Hepatocyte (in vitro differentiated cells): ENCODE measurements at regions not wholly inside any gene's neighbourhood (a gene's known extent, or its start where the extent isn't known, plus 50 kb on each side); places are given as distances from the start of the nearest gene placed in this dataset.

Experiments used
- DNase-seq: peaks from one replicate; pipeline ENCODE4 v3.0.0-alpha.2; 2016; ENCODE audit warnings: low spot score
- H2AFZ ChIP-seq: fragments of 200-600 bp; sonication (generic); 2 replicates; pipeline ENCODE4 v1.6.0; 2016; ENCODE audit warnings: antibody characterized with exemption, mild to moderate bottlenecking
- H3K27ac ChIP-seq: fragments of 200-600 bp; sonication (generic); 2 replicates; pipeline ENCODE4 v1.5.1; 2016; ENCODE audit warnings: mild to moderate bottlenecking
- H3K27me3 ChIP-seq: fragments of 200-600 bp; sonication (generic); 2 replicates; pipeline ENCODE4 v1.6.1; 2016
- H3K36me3 ChIP-seq: fragments of 200-600 bp; sonication (generic); replicated peaks from 2 replicates; pipeline ENCODE4 v1.5.1; 2016; ENCODE audit warnings: low read depth; ENCODE audit not compliant: insufficient read depth
- H3K4me1 ChIP-seq: fragments of 200-600 bp; sonication (generic); 2 replicates; pipeline ENCODE4 v1.5.1; 2016; ENCODE audit warnings: mild to moderate bottlenecking, moderate library complexity; ENCODE audit not compliant: insufficient read depth
- H3K4me2 ChIP-seq: fragments of 200-600 bp; sonication (generic); 2 replicates; pipeline ENCODE4 v1.6.0; 2016
- H3K4me3 ChIP-seq: fragments of 200-600 bp; sonication (generic); 2 replicates; pipeline ENCODE4 v1.5.1; 2016; ENCODE audit warnings: mild to moderate bottlenecking
- H3K79me2 ChIP-seq: fragments of 200-600 bp; sonication (generic); 2 replicates; pipeline ENCODE4 v1.6.0; 2017; ENCODE audit warnings: mild to moderate bottlenecking
- H3K9me2 ChIP-seq: fragments of 200-600 bp; sonication (generic); replicated peaks from 2 replicates; pipeline ENCODE4 v1.6.0; 2017; ENCODE audit warnings: mild to moderate bottlenecking; ENCODE audit not compliant: insufficient read depth
- H3K9me3 ChIP-seq: fragments of 200-600 bp; sonication (generic); 2 replicates; pipeline ENCODE4 v1.5.1; 2016; ENCODE audit warnings: low read depth, mild to moderate bottlenecking
- H4K20me1 ChIP-seq: fragments of 200-600 bp; sonication (generic); 2 replicates; pipeline ENCODE4 v1.6.0; 2016; ENCODE audit warnings: mild to moderate bottlenecking; ENCODE audit not compliant: insufficient read depth, poor library complexity, severe bottlenecking
- CTCF ChIP-seq: fragments of 200-600 bp; sonication (generic); IDR thresholded peaks from 2 replicates; pipeline ENCODE4 v1.5.1; 2016; ENCODE audit warnings: antibody characterized with exemption, mild to moderate bottlenecking; ENCODE audit not compliant: poor library complexity
- EZH2 ChIP-seq: fragments of 200-600 bp; sonication (generic); IDR thresholded peaks from 2 replicates; pipeline ENCODE4 v1.6.1; 2016; ENCODE audit warnings: antibody characterized with exemption, mild to moderate bottlenecking, borderline replicate concordance
- EZH2phosphoT487 ChIP-seq: fragments of 200-600 bp; sonication (generic); IDR thresholded peaks from one replicate; pipeline ENCODE4 v1.6.1; 2018; ENCODE audit warnings: antibody characterized with exemption, mild to moderate bottlenecking, low read depth, moderate library complexity; ENCODE audit not compliant: unreplicated experiment, severe bottlenecking
- WGBS: methylation state at CpG from one replicate; pipeline ENCODE4 v1.1.6; 2016; ENCODE audit warnings: low lambda C conversion rate; ENCODE audit errors: missing lambda C conversion rate; 5-methylcytosine and 5-hydroxymethylcytosine counted together

DNA sequence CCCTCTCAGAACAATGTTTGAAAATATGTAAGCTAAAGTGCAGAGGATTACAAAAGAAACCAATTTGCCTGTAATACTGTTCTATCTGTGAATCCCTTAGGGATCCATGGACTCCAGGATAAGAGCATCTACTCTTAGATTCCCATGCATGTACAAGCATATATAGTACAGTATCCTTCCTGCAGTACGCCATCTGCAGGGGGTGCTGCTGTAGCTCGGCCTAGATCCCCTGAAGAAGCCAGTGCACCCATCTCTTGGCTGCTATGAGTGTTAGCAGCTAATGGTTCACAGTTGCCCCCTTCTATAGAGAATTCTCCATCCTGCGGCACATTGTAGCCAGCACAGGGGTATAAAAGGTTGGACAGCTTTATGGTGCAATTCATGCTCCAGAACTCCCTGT, 61.8 kb upstream of the SLC30A5 start:
- H3K36me3 ChIP-seq = no peaks in the 10 kb centered on the region
- TF ChIP-seq EZH2phosphoT487 (no peak), CTCF (no peak), EZH2 (no peak)
- no peaks in the 10 kb centered on the region for H3K9me2 ChIP-seq
- H3K27me3 ChIP-seq = peaks cover 2% of the 10 kb centered on the region
- no peaks in the 10 kb centered on the region for H3K4me1 ChIP-seq
- H3K79me2 ChIP-seq = no peaks in the 10 kb centered on the region
- no peak overlapping the region for H2AFZ ChIP-seq
- WGBS = 88% methylated on average over 3 of the region's 3 CpGs
- H3K27ac ChIP-seq = no peak overlapping the region
- H3K9me3 ChIP-seq = no peaks in the 10 kb centered on the region
- no peak overlapping the region for H3K4me3 ChIP-seq
- H4K20me1 ChIP-seq = no peaks in the 10 kb centered on the region
- H3K4me2 ChIP-seq = no peak overlapping the region
- DNase-seq = no peak

GRCh38 chr5:69033690-69034089, 60.1 kb upstream of the SLC30A5 start:
- 42% methylated on average over 2 of the region's 2 CpGs for WGBS
- H3K79me2 ChIP-seq = no peaks in the 10 kb centered on the region
- no peak overlapping the region for H3K27ac ChIP-seq
- peaks cover 2% of the 10 kb centered on the region for H3K27me3 ChIP-seq
- no peak overlapping the region for H3K4me3 ChIP-seq
- no peaks in the 10 kb centered on the region for H4K20me1 ChIP-seq
- no peak for DNase-seq
- no peak overlapping the region for H3K4me2 ChIP-seq
- TF ChIP-seq EZH2phosphoT487 (no peak), CTCF (no peak), EZH2 (no peak)
- no peaks in the 10 kb centered on the region for H3K9me2 ChIP-seq
- H3K36me3 ChIP-seq = no peaks in the 10 kb centered on the region
- no peaks in the 10 kb centered on the region for H3K4me1 ChIP-seq
- H3K9me3 ChIP-seq = no peaks in the 10 kb centered on the region
- no peak overlapping the region for H2AFZ ChIP-seq

DNA sequence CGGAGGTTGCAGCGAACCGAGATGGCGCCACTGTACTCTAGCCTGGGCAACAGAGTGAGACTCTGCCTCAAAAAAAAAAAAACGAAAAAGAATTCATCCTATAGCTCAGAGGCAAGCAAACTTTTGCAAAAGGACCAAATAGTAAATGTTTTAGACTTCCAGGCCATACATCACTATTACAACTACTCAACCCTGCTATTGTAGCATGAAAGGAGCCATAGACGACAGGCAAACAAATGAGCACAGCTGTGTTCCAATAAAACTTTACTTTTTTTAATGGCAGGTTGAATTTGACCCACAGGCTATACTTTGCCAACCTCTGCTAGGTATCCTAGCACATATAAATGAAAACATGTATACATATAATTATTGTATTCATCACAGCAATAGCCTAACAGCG, 58.9 kb upstream of the SLC30A5 start:
- Histone ChIP-seq H3K27ac (no peak overlapping the region), H3K4me2 (no peak overlapping the region), H3K9me3 (no peaks in the 10 kb centered on the region), H3K9me2 (no peaks in the 10 kb centered on the region), H3K4me1 (no peaks in the 10 kb centered on the region), H3K36me3 (no peaks in the 10 kb centered on the region), H4K20me1 (no peaks in the 10 kb centered on the region), H3K4me3 (no peak overlapping the region), H2AFZ (no peak overlapping the region), H3K79me2 (no peaks in the 10 kb centered on the region), H3K27me3 (peaks cover 1% of the 10 kb centered on the region)
- 95% methylated on average over 7 of the region's 7 CpGs for WGBS
- no peak for DNase-seq
- no peak for TF ChIP-seq EZH2

DNA sequence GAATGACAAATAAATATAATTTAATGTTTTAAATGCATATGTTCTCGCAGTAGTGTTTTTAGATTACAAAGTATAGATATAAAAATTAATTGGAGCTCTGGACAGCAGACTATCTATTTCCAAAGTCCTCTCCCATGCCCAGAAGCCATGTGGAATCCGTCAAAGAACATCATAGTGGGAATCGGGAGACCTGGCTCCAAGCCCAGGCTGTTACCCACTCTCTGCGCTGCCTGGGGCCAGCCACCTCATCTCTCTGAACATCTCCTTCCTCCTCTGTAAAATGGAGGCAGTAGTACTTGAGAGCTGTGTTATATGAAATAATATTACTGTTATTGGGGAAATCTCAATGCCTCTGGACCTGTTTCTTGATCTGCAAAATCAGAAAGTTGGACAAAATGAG, 58.1 kb upstream of the SLC30A5 start:
- Histone ChIP-seq H3K4me3 (no peak overlapping the region), H2AFZ (no peak overlapping the region), H3K9me3 (no peaks in the 10 kb centered on the region), H3K79me2 (no peaks in the 10 kb centered on the region), H4K20me1 (no peaks in the 10 kb centered on the region), H3K27me3 (no peaks in the 10 kb centered on the region), H3K27ac (no peak overlapping the region), H3K9me2 (no peaks in the 10 kb centered on the region), H3K36me3 (no peaks in the 10 kb centered on the region), H3K4me1 (no peaks in the 10 kb centered on the region), H3K4me2 (no peak overlapping the region)
- DNase-seq = no peak
- no peak for TF ChIP-seq EZH2phosphoT487
- no peak for TF ChIP-seq EZH2
- TF ChIP-seq CTCF = no peak
- WGBS = 64% methylated on average over 4 of the region's 4 CpGs
